Stomach (tissue), 8 donors: ENCODE measurements at regions not wholly inside any gene's neighbourhood (a gene's known extent, or its start where the extent isn't known, plus 50 kb on each side); places are given as distances from the start of the nearest gene placed in this dataset.

ENCODE experiments used
- DNase-seq, 2 donors: peaks; one replicate each; pipeline versions ENCODE4 v3.0.0 to v3.0.0-alpha.2; 2013 to 2019
- H3K27ac ChIP-seq, 5 donors: fragments of 200-600 bp in 4 of 5; sonication (generic) in 4 of 5; one replicate each; pipeline ENCODE4 v1.5.1; 2013 to 2019; ENCODE audit warnings: mild to moderate bottlenecking in 1 of 5, moderate library complexity in 1 of 5
- H3K27me3 ChIP-seq, 3 donors: fragments of 200-600 bp; sonication (generic); one replicate each; pipeline ENCODE4 v1.5.1; 2017 to 2019; ENCODE audit warnings: mixed run types in 1 of 3
- H3K36me3 ChIP-seq, 4 donors: fragments of 200-600 bp; sonication (generic); 1 replicate in 3 of 4; 2 replicates in 1 of 4; pipeline ENCODE4 v1.5.1; 2016 to 2019
- H3K4me1 ChIP-seq, 4 donors: fragments of 200-600 bp; sonication (generic); one replicate each; pipeline ENCODE4 v1.5.1; 2016 to 2019
- H3K4me3 ChIP-seq, 4 donors: fragments of 200-600 bp; sonication (generic) in 3 of 4; one replicate each; pipeline ENCODE4 v1.5.1; 2016 to 2019; ENCODE audit warnings: mild to moderate bottlenecking in 1 of 4
- H3K9me3 ChIP-seq, 4 donors: fragments of 200-600 bp; sonication (generic); one replicate each; pipeline ENCODE4 v1.5.1; 2016 to 2019
- EP300 ChIP-seq: sonication (generic); formaldehyde crosslinking; IDR thresholded peaks from one replicate; pipeline ENCODE4 v1.6.1; 2017; ENCODE audit warnings: antibody characterized with exemption
- POLR2A ChIP-seq, 4 donors: fragments of 450-650 bp; IDR thresholded peaks; one replicate each; pipeline ENCODE4 v1.6.1; 2016; ENCODE audit warnings: antibody characterized with exemption in 4 of 4, control low read depth in 2 of 4, mild to moderate bottlenecking in 1 of 4, moderate library complexity in 1 of 4
- POLR2AphosphoS5 ChIP-seq, 3 donors: sonication (generic); formaldehyde crosslinking; IDR thresholded peaks; one replicate each; pipeline ENCODE4 v1.6.1; 2016; ENCODE audit warnings: antibody characterized with exemption in 3 of 3
- WGBS, 5 donors: extraction: QIAGEN DNeasy Blood & Tissue Kit in 3 of 5; methylation state at CpG; one replicate each; pipeline versions ENCODE4 v1.1.5 to v1.1.7; 2013 to 2018; 5-methylcytosine and 5-hydroxymethylcytosine counted together
- intact Hi-C: fragments of 100-400 bp; cut with DNase I; formaldehyde crosslinking; loops from one replicate; pipeline ENCODE4 v1.15.1; 2023; ENCODE audit warnings: low total_unique reads
- TF ChIP-seq, protein P1 (sequence below), 7 experiments: fragments of 450-650 bp in 4 of 7; fragments of 200-600 bp in 3 of 7; sonication (generic) in 3 of 7; IDR thresholded peaks; one replicate each; pipeline ENCODE4 v1.5.1; 2016 to 2019; ENCODE audit warnings: antibody characterized with exemption in 7 of 7, control low read depth in 2 of 7, mild to moderate bottlenecking in 1 of 7
- donor health status: healthy with polysubstance abuse.
- donor health status: Bipolar disorder and iron deficiency.
- donor health status: healthy.

DNA sequence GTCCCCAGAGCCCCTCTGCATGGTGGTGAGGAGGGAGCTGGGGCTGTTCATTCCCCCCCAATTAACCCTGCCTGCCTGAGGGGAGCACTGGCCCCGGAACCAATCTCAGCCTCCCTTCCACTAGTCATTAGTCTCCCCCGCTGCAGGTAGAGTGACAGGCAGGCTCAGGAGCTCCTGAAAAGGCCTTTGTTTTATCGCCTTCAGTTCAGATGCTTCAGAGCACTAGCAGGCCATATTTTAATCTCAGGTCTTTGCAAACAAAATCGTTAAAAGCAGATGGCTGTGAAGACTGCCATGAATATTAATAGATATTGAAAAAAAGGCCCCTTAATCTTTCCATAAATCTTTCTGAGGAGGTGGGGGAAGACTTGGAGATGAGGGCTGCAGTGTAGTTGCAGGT, 250.7 kb downstream of the RPS24 start:
- H3K27me3 ChIP-seq: no peaks in the 10 kb centered on the region
- no peaks in the 10 kb centered on the region for H3K4me1 ChIP-seq
- TF ChIP-seq, protein P1, sequence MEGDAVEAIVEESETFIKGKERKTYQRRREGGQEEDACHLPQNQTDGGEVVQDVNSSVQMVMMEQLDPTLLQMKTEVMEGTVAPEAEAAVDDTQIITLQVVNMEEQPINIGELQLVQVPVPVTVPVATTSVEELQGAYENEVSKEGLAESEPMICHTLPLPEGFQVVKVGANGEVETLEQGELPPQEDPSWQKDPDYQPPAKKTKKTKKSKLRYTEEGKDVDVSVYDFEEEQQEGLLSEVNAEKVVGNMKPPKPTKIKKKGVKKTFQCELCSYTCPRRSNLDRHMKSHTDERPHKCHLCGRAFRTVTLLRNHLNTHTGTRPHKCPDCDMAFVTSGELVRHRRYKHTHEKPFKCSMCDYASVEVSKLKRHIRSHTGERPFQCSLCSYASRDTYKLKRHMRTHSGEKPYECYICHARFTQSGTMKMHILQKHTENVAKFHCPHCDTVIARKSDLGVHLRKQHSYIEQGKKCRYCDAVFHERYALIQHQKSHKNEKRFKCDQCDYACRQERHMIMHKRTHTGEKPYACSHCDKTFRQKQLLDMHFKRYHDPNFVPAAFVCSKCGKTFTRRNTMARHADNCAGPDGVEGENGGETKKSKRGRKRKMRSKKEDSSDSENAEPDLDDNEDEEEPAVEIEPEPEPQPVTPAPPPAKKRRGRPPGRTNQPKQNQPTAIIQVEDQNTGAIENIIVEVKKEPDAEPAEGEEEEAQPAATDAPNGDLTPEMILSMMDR (IDR thresholded peaks at IDR 0.05): no peak
- TF ChIP-seq POLR2A (IDR thresholded peaks at IDR 0.05): no peak
- TF ChIP-seq EP300: no peak
- TF ChIP-seq POLR2AphosphoS5 (IDR thresholded peaks at IDR 0.05): no peak
- H3K4me3 ChIP-seq: no peak overlapping the region
- DNase-seq: no peak
- H3K9me3 ChIP-seq: no peaks in the 10 kb centered on the region
- WGBS, 5 donors: 58 to 79% (median 66%) methylated on average over 4 of the region's 4 CpGs
- intact Hi-C loops: no loop called here
- H3K36me3 ChIP-seq: no peaks in the 10 kb centered on the region
- H3K27ac ChIP-seq: no peak overlapping the region

DNA sequence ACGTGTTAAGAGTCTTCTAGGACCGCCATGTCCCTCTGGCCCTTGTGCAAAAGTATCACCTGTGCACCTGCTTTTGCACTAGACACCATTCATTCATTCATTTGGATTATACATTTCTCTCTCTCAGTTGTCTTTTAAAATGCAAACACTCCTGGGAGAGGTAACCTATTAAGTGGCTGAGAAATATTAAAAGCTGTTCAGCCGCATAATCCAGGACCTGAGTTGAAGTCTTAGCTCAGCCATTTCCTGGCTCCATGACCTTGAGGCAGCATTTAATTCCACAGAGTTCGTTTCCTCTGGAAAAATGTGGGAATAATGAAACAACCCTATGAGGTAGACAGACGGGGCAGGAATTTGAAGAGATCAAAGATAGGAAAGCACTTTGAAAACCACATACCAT, 251.6 kb downstream of the RPS24 start:
- intact Hi-C loops: no loop called here
- no peaks in the 10 kb centered on the region for H3K4me1 ChIP-seq
- no peaks in the 10 kb centered on the region for H3K36me3 ChIP-seq
- H3K4me3 ChIP-seq: no peak overlapping the region
- H3K9me3 ChIP-seq: no peaks in the 10 kb centered on the region
- WGBS, 5 donors: 39 to 90% (median 61%) methylated on average over 5 of the region's 5 CpGs
- H3K27me3 ChIP-seq: no peaks in the 10 kb centered on the region
- no peak for DNase-seq
- TF ChIP-seq, protein P1 (IDR thresholded peaks at IDR 0.05): no peak
- TF ChIP-seq POLR2AphosphoS5 (IDR thresholded peaks at IDR 0.05) (no peak), POLR2A (IDR thresholded peaks at IDR 0.05) (no peak), EP300 (no peak)
- H3K27ac ChIP-seq: no peak overlapping the region

DNA sequence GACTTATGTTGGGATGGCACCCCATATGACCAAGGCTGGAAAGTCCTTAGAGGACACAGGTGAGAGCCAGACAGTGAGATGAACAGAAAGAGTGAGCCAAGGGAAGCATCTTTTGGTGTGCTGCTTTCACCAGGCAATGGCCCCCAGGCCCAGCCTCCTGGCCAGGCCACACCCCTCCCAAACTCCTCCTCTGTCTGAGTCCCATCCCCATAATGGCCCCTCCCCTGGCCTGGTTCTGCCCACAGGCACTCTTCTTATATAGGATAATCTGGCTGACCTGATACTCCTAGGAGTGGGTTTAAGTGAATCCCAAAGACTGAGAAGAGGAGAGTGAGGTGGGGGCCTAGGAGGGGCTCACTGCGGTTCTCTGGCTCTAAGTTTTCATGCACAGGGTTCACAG, 252.5 kb downstream of the RPS24 start:
- H3K4me3 ChIP-seq: no peak overlapping the region
- no peaks in the 10 kb centered on the region for H3K9me3 ChIP-seq
- no peaks in the 10 kb centered on the region for H3K4me1 ChIP-seq
- no peaks in the 10 kb centered on the region for H3K27me3 ChIP-seq
- no peak for TF ChIP-seq EP300
- TF ChIP-seq POLR2A (IDR thresholded peaks at IDR 0.05): no peak
- TF ChIP-seq, protein P1 (IDR thresholded peaks at IDR 0.05): no peak
- no peak for TF ChIP-seq POLR2AphosphoS5 (IDR thresholded peaks at IDR 0.05)
- no peaks in the 10 kb centered on the region for H3K36me3 ChIP-seq
- WGBS, 5 donors: 56 to 73% (median 64%) methylated on average over 1 of the region's 1 CpG
- DNase-seq: no peak
- intact Hi-C loops: no loop called here
- H3K27ac ChIP-seq: no peak overlapping the region

DNA sequence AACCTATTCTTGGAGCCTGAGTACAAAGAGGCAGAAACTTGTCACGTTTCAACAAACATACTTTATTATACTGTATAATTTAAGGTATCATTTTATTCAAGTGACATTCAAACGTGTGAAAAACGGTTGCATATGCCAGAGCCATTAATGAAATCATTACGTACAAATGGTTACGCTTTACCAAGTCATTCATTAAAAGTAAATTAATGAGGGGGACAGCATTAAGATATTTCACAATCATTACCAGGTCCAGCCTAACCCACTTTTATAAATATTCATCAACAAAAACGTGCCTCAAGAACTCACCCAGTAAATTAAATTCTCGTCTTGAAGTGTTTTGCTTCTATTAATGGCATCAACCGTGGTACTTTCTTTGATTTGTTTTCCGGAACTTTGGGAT, 253.0 kb downstream of the RPS24 start:
- Histone ChIP-seq H3K36me3 (no peaks in the 10 kb centered on the region), H3K4me3 (no peak overlapping the region), H3K4me1 (no peaks in the 10 kb centered on the region), H3K27ac (no peak overlapping the region), H3K27me3 (no peaks in the 10 kb centered on the region), H3K9me3 (no peaks in the 10 kb centered on the region)
- TF ChIP-seq EP300 (no peak), POLR2AphosphoS5 (IDR thresholded peaks at IDR 0.05) (no peak), POLR2A (IDR thresholded peaks at IDR 0.05) (no peak)
- TF ChIP-seq, protein P1 (IDR thresholded peaks at IDR 0.05): no peak
- intact Hi-C loops: no loop called here
- no peak for DNase-seq
- 71 to 83% (median 76%) methylated on average over 9 of the region's 9 CpGs for WGBS, 5 donors
